Activated CD8-positive, alpha-beta memory T cell treated with anti-CD3 and anti-CD28 coated beads, Interleukin-2, amount 50 U/mL, for 48 hours (primary cell): ENCODE measurements at regions not wholly inside any gene's neighbourhood (a gene's known extent, or its start where the extent isn't known, plus 50 kb on each side); places are given as distances from the start of the nearest gene placed in this dataset.

Experiments used
- DNase-seq: peaks from one replicate; pipeline ENCODE4 v3.0.0-alpha.2; 2020

GRCh38 chr6:14187406-14187805 is 69.8 kb downstream of the CD83 start:
- DNase-seq: no peak

DNA sequence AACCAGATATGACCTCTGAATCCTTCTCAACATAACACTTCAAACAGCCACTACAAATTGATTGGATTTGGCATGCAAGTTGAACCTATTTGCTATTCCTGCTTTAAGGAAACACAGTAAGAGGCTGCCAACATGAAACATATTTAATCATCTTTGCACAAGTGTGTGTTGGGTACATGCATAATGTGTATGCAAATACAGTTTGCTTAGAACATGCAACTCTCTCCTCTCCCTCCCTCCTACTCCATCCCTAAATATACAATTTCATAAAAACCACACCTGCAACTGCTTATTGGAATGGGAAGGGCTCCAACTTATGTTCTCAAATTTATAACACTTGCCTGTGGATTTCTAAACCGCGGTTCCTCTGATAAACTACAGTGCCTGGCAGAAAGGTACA is 71.5 kb downstream of the CD83 start:
- DNase-seq: no peak

DNA sequence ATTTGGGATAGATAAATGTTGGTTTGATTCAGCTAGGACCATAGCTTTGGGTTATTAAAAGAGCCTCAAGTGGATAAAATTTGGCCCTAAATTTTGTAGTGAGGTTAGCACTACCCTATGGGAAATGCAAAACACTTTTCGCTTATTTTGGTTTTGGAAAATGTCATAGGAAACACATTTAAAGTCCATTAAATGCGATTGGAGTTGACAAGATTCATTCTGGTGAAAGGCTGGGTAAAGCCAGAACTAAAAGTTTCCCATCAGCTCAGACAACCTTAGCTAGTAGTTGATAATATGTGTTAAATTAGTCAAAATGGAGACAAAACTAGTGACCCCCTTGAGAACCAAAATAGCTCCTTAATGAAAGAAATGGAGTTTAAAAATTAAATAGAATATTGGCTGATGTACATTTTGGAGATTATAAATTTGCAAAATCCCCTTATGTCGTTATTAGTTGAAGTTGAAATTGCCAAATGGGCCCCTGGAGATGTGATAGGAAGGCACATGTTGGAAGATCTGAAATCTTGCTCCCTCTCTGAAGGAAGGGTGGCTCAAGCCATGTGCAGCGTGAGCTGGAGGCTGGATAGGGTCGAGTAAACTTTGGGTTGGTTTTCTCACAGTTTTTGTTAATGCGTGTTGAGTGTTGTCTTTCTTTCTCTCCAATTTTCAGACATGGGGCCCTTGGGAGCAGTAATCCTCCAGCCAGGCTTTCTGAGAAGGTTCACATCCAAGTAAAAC is 72.8 kb downstream of the CD83 start:
- no peak for DNase-seq

GRCh38 chr6:14190929-14191224 is 73.3 kb downstream of the CD83 start:
- no peak for DNase-seq

DNA sequence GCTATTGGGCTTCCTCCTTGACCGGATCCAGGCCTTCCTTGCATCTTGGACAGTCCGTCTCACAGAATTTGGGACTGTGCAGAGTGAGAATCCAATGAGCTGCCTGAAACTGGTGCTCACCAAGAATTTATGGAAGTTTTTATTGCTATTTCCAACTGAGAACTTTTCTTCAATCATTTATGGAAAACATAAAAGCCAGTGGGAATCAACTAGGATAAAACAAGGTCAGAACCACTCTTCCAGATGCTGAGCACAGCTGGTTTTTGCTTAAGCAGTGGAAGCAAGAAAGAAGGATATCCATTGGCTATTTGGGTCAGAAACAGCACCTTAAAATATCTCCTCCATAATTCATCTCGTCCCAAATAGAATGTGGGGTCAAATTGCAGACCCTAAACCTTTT is 74.2 kb downstream of the CD83 start:
- DNase-seq: no peak

- no peak for DNase-seq
These were observed 74.7 kb downstream of the CD83 start for GRCh38 chr6:14192216-14192788.

DNA sequence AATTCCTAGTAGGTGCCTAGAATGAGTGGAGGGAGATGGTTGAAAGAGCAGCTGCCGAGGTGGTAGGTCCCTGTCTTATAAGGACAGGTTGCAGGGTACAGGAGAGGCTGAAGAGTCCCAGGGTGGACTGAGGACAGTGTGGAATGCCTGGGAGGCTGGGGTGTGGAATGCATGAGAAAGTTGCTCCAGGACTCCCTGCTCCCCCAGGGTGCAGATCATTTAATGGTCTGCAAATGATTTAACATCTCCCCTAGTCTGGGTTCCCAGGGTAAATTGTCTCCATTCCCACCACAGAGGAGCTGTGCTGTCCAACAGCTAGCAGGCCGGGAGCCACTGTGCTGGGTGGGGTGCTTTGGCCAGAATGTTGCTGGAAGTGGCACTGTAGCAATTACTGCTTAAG is 76.0 kb downstream of the CD83 start:
- DNase-seq: no peak

- DNase-seq: no peak
These were observed 76.9 kb downstream of the CD83 start for GRCh38 chr6:14194483-14194882.

- DNase-seq: no peak
These were observed 77.4 kb downstream of the CD83 start for GRCh38 chr6:14194976-14195375.

GRCh38 chr6:14196026-14196425 is 78.5 kb downstream of the CD83 start:
- no peak for DNase-seq

DNA sequence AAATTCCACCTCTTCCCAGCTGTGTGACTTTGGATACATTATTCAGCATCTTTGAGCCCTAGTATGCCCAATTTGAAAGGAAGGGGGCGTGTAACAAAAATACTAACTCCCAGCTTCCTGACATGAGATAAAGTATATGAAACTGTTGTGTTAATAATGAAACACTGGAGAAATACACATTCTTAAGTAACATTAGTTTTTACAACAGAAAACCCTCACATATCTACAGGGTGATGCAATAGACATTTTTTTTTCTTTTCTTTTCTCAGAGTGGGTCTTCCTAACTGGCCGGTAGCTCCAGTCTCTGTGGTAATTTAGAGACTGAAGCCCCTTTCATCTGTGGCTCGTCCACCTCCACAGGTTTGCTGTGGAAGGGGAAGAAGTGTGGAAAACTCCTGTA is 79.5 kb downstream of the CD83 start:
- DNase-seq: no peak

GRCh38 chr6:14200047-14200446 is 82.5 kb downstream of the CD83 start:
- DNase-seq: no peak

GRCh38 chr6:14202947-14203346 is 85.4 kb downstream of the CD83 start:
- DNase-seq: no peak

DNA sequence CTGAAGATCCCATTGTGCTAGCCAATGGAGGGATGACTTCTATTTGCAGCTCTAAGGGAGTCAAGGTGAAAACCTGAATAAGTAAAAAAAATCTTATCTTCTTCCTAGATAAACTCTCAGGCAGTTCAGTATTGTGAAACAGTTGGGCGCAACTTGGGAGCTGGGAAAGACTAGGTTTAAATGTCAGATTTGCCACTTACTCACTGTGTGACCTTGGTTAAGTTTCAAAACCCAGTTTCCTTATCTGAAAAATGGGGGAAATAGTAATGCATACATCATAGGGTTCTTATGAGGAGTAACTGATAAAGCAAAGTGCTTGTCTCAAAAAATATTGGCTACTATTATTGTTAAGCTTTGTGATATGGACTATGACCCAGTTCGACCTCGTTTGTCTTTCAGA is 88.8 kb downstream of the CD83 start:
- DNase-seq: no peak

DNA sequence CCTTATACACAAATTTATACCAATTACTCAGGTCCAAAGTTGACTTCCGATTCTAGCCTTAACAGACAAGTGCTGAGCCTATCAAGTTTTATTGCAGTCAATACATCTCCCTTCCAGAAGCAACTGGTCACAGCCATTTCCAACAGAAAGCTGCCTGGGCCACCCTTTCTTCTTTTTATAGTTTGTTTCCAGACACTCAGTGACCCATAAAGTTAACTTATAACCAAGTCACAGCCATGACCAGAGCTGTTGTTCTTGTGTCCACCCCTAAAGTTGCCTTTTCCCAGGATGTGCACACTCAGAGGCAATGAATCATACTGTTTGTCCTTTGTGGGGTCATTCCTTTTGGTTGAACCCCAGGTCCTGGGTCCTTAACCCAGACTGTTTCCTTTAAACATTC is 89.9 kb downstream of the CD83 start:
- no peak for DNase-seq

DNA sequence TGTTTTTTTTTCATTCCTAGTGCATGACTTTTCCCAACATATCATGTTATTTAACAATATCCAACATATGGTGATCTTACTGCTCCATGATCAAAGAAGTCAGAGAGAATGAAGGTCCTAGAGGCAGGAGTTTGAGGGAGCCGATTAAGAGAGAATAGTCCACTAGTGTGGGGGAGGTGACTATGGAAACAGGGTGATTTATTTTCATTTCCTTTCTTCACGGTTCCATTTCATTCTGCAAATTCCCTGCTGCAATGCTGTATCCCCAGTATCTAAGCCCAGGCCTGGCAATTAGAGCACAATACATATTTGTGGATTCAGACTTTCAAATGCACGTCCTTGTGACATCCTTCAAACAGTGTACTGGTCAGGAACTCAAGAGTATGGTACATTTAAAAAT is 91.4 kb downstream of the CD83 start:
- no peak for DNase-seq

- DNase-seq: no peak
These were observed 92.5 kb downstream of the CD83 start for GRCh38 chr6:14210077-14210476.

GRCh38 chr6:14210663-14211561 is 93.3 kb downstream of the CD83 start:
- DNase-seq: peak; percentile 97

DNA sequence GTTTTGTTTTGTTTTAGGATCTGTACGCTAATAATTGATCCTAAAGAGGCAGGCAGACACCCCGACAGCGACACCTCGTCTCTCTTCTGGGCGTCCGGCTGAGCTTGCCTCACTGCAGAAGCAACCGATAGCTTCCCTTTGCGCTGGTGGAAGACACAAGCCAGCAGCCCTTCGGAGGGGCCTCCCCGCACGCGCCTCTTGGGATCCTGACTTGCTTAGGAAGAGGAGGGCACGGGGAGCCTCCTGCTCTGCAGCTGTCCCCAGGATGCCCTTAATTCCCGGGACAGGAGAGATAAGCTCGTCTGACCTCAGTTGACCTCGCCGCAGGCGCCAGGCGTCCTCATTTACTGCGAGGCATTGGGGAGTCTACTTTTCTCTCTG is 94.0 kb downstream of the CD83 start:
- DNase-seq: peak; percentile 76

DNA sequence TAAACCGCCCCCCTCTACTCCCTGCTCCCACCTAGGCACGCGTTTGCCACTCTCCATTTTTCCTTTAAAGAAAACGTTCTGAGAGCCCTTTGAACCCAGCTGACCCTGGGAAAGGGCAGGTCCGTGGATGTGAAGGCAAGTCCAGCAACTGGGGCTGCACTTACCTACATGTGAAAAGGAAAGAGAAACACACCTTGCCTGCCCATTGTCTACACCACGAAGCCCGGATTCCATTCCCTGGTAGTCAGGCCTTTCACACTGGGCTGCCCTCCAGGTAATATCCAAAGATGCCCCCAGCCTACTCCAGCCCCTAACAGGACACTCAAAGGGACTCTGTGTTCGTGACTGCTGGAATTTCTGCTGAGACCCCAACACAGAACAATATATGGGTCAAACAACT is 94.4 kb downstream of the CD83 start:
- DNase-seq: no peak

GRCh38 chr6:14212632-14213031 is 95.1 kb downstream of the CD83 start:
- peak; percentile 59 for DNase-seq

GRCh38 chr6:14216946-14217684 is 99.5 kb downstream of the CD83 start:
- DNase-seq: peak; percentile 32

DNA sequence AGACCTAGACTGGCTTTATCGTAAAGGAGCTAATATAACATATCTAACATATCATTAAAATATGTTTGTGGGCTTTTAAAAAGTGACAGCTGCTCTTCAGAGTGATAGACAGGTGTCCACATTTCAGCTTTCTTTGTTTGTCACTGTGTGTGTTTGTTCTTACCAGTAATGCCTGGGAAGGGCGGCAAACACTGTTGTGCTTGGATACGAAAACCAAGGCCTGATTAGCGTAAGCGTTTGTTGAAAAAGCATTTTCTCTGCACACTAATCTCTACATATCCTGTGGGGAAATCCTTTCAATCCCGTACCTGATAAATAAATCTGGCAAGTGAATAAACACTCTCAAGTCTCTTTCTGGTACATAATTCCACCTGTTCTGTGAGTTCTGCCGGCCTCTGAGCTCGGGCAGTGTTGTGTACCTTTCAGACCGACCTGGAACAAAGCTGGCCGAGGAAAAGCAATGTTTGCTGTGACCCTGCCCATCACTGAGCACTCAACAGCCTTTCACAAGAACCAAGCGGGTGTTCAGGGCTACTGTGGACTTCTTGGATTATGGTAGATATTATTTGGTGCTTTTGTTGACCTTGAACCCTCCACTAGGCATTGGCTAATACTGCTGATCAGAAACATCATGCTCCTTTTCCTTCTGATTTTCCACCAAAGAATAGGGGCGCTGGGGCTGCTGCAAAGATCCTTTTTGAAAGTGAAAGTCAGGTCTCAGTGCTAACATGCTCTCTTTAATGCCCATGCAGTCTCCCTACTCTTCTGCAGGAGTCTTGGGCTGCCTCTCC is 100.4 kb downstream of the CD83 start:
- DNase-seq: peak; percentile 28
